HG02759 (cell line): ENCODE measurements at regions not wholly inside any gene's neighbourhood (a gene's known extent, or its start where the extent isn't known, plus 50 kb on each side); places are given as distances from the start of the nearest gene placed in this dataset.
"Not testable (repeated sequence)": the region's sequence is repeated elsewhere in the genome, so short reads cannot be mapped to it uniquely, and the experiment has no call there.

ENCODE experiments used
- ATAC-seq: cut with Tn5 transposase; IDR thresholded peaks from one replicate; pipeline ENCODE4 v1.9.1; 2021; ENCODE audit warnings: mild to moderate bottlenecking, moderate library complexity; ENCODE audit not compliant: unreplicated experiment

DNA sequence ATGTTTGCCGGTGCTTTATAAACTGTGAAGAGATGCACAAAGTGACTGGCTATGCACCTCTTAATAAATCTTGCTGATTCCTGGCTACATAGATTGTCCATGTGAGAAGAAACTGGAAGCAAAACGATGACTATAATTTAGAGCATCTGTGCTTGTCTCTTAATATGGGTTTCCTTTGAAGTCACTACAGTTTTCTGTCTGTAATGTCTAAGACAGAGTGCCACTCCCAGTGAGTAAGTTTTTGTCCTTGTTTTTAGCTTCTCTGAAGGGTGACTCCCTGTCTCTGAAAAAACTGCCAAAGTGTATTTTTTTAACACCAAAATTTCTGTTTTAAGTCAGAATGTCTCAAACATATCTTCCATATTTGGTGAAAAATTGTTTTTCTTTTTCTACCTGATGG, 175.1 kb downstream of the FASLG start:
- no peak for ATAC-seq

- no peak for ATAC-seq
These were observed 175.7 kb downstream of the FASLG start for GRCh38 chr1:172834609-172835008.

DNA sequence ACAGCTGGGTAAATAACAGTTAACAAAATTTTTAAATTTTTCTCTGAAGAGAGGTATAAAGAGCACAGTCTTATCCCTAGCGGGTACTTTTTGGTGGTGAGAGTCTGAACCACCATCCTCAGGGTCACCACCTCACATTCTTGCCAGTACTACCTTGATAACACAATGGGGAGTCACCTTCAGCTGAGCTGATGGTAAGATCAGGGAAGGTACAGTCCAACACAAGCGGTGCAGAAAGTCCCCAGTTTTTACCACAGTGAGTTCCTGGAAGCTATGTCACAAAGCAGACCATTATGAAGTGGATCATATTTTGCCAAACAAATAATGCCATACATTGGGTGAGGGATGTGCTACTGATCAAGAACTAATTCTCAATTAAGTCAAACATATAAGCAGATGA, 176.9 kb downstream of the FASLG start:
- no peak for ATAC-seq

GRCh38 chr1:172837816-172838679, 179.1 kb downstream of the FASLG start:
- no peak for ATAC-seq

- ATAC-seq, result no peak
These were observed 179.9 kb downstream of the FASLG start for GRCh38 chr1:172838680-172839313.

GRCh38 chr1:172839639-172840038, 180.7 kb downstream of the FASLG start:
- not testable (repeated sequence) for ATAC-seq

DNA sequence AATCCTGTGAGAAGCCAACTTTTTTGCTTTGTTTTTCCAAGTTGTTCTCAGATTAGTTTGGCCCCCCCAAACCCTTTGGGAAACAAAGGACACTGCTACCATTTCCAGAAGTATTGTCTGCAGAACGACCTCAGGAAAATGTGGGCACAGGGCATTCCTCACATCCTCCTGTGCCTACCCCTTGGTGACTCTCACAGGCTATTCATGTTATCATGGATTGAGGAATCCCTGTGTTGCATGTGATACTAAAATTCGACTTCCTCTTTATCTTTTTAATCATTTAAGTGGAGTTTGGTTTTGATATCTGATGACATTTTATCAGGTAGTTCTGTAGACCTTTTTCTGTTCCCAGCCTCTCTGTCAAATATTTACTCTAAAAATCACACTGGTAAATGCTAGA, 184.5 kb downstream of the FASLG start:
- no peak for ATAC-seq

DNA sequence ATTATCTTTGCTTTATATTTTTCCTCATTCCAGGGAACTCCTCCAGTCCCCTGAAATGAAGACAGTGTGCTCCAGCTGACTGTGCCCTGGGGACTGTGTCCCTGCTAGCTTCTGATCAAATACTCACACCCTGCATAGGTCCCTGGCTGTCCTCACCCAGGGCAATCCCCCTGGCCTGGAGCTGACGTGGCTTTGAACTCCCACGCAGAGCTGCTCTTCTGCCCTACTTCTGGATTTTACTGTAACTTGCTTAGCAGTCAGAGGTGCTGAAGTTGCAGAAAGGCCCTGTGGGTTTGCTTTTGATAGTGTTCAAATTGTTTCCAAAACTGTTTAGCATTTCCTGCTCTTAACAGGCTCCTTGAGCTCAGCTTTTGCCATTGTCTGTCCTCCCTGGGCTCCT, 186.5 kb downstream of the FASLG start:
- ATAC-seq, result no peak

GRCh38 chr1:172845865-172846264, 187.0 kb downstream of the FASLG start:
- no peak for ATAC-seq

GRCh38 chr1:172847814-172848213, 188.9 kb downstream of the FASLG start:
- not testable (repeated sequence) for ATAC-seq

- no peak for ATAC-seq
These were observed 190.8 kb downstream of the FASLG start for GRCh38 chr1:172849653-172850052.

DNA sequence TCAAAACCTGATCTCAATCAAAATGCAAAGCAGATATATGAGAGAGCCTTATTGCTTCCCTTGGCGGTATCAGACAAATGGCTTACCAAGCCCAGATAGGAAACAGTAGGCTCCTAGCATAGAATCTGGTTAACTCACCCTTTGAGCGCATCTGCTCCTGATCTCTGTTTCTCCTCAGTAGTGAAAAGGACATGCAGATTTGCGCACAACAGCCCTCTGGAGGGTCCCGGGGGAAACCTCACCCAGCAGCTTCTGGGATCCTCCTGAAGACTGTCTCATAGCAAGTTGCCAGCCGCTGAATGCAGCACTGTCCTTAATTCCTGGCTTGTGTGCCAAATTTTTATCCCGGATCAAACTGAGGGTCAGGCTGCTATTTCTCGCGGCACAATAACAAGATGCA, 192.2 kb downstream of the FASLG start:
- ATAC-seq, result no peak

- no peak for ATAC-seq
These were observed 193.0 kb downstream of the FASLG start for GRCh38 chr1:172851856-172852255.

GRCh38 chr1:172855983-172856382, 194.8 kb downstream of the TNFSF18 start:
- ATAC-seq, result not testable (repeated sequence)

DNA sequence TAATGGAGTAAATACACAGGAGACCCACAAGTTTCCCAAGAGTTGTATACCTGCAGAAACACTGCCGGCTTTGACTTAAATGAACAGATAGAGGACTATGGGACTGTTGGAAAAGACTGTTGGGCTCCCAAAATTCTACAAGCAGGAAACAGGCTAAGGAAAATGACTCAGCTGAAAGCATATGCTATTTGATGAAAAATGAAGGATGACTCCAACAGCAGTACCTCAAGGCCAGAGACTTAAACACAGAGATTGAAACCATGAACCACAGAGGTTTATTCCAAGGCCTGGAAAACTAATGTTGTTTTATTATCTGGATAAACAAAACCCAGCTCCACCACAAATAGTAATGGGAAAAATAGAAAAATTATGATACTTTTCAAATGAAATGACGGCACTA, 187.7 kb downstream of the TNFSF18 start:
- ATAC-seq, result no peak

DNA sequence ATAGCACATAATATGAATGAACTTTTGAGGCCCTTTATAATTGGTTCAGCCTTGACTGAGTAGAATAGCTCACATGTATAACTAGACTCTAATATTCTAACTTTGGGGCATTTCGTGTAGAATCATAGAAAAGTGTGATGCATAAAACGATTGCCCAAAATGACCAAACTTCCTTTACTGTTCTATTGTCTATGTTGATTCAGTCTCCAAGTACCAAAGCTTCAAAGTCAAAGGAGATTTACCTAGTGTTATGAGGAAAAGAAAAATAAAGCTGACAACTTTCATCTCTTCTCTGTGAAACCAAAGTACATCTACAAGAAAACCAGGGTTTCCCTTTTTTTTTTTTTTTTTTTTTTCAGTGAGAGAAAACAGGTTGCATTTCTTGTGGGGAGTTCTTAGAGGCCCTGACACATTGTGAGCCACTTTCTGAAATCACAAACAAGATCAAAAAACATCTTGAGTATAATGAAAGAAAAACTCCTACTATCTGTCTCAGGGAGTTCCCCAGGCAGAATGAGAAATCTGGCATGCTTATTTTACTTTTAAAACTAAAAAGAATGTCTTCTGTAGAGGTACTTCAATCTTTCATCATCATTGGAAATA, 183.4 kb downstream of the TNFSF18 start:
- no peak for ATAC-seq

DNA sequence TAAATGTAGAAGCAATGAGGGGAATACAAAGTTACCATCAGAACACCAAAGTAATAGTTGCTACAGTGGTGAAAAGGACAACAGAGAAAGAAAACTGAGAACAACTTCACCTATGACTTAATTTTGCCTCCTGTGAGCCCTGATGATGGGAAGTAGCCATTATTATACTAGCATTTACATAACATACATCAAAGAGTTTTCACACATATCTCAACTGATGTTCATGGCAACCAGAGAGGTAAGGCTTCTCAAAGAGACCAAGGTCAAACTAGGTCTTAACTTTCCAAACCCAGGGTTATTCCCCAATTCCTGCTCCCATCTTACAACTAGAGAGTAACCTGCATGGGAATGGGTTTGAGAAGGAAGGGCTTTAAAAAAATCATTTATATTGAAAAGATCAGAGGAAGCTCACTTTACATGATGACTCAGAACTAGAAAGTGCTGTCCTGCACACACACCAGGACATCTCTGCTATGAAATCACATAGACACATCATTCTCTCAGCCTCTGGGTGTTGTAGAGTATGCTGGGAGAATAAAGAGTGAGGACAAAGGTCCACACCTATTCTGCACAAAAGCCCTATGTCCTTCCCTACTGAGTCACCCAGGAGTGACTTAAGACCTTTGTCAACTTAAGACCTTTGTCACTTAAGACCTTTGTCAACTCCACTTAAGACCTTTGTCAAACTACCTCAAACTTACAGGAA, 179.7 kb downstream of the TNFSF18 start:
- ATAC-seq, result no peak

- ATAC-seq, result no peak
These were observed 175.8 kb downstream of the TNFSF18 start for GRCh38 chr1:172874950-172875349.

DNA sequence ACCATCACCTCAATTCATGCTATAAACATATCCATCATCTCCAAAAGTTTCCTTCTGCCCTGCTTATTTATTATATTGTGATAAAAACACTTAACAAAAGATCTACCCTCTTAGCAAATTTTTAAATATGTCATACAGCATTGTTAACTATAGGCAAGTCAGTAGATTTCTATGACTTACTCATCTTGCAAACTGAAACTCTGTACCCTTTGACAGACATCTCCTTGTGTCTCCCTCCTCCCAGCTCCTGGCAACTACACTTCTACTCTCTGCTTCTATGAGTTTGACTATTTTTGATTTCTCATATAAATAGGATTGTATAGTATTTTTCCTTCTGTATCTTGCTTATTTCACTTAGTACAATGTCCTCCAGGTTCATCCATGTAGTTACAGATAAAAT, 174.8 kb downstream of the TNFSF18 start:
- no peak for ATAC-seq

GRCh38 chr1:172882385-172882784, 168.4 kb downstream of the TNFSF18 start:
- no peak for ATAC-seq

DNA sequence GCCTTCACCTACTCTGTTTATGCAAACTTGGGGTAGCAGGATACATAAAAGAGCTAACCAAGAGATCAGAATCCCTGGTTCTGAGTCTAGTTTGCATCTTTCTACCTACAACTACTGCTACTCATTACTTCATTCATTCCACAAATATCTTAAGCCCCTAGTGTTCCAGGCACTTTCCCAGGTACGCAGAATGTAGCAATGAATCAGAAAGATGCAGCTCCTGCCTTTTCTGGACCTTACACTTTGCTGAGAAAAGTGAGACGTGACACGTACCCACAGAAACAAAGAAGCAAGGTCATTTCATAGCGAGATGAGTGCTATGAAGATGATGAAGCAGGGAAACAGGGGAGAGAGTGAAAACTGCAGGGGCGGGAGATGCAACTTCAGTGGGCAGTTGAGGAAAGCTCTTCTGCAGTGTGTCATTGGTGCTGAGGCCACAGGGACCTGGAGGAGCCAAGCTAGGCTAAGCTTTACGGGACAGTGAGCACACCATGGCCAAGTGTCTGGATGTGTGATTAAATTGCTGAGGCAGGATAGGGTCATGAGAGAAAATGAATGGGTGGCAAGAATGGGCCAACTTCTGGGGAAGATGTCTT, 167.9 kb downstream of the TNFSF18 start:
- no peak for ATAC-seq
